SK-N-MC (cell line): ENCODE measurements at regions not wholly inside any gene's neighbourhood (a gene's known extent, or its start where the extent isn't known, plus 50 kb on each side); places are given as distances from the start of the nearest gene placed in this dataset.

Experiments used
- EZH2 ChIP-seq: fragments of 200-600 bp; sonication (generic); IDR thresholded peaks from one replicate; pipeline ENCODE4 v1.6.1; 2017; ENCODE audit warnings: antibody characterized with exemption
- POLR2AphosphoS5 ChIP-seq: IDR thresholded peaks from 2 replicates; pipeline ENCODE4 v1.6.1; 2012; ENCODE audit warnings: mild to moderate bottlenecking, low read depth, low read length, borderline replicate concordance

- TF ChIP-seq POLR2AphosphoS5 = no peak
- no peak for TF ChIP-seq EZH2
These were observed 733.9 kb upstream of the ZWINT start for GRCh38 chr10:57094965-57095364.
